ENCODE measurements at regions not wholly inside any gene's neighbourhood (a gene's known extent, or its start where the extent isn't known, plus 50 kb on each side); places are given as distances from the start of the nearest gene placed in this dataset.

GRCh38 chr22:47612311-47612910 is 850.0 kb downstream of the TBC1D22A start:
- no peak for TF ChIP-seq POLR2AphosphoS5 (IDR thresholded peaks at IDR 0.05; ENCODE audit: low read depth, low read length)
- TF ChIP-seq RAD21 (IDR thresholded peaks at IDR 0.05; ENCODE audit: low read depth) = no peak
- no peak for TF ChIP-seq CTCF (IDR thresholded peaks at IDR 0.05 in 2 of 3, conservative IDR thresholded peaks at IDR 0.05 in 1 of 3; ENCODE audit: borderline replicate concordance in 1 of 3, insufficient read depth in 1 of 3, low read depth in 2 of 3, low read length in 2 of 3)
- TF ChIP-seq ZBTB33 (IDR thresholded peaks at IDR 0.05; ENCODE audit: extremely low read depth, insufficient replicate concordance, low read length) = no peak
- TF ChIP-seq, protein P1, sequence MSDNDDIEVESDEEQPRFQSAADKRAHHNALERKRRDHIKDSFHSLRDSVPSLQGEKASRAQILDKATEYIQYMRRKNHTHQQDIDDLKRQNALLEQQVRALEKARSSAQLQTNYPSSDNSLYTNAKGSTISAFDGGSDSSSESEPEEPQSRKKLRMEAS (IDR thresholded peaks at IDR 0.05) = no peak
- TF ChIP-seq YY1 (IDR thresholded peaks at IDR 0.05; ENCODE audit: extremely low read depth, insufficient replicate concordance, low read depth, low read length) = no peak
- TF ChIP-seq POLR2A (IDR thresholded peaks at IDR 0.05; ENCODE audit: borderline replicate concordance, extremely low read depth, insufficient read depth, insufficient read length) = no peak
- no peak for TF ChIP-seq ZNF274 (IDR thresholded peaks at IDR 0.05; ENCODE audit: low read depth, low read length)
- TF ChIP-seq REST (IDR thresholded peaks at IDR 0.05; ENCODE audit: low read depth) = no peak
- TF ChIP-seq ZFX (IDR thresholded peaks at IDR 0.05) = no peak
- TF ChIP-seq JUND (IDR thresholded peaks at IDR 0.05) = no peak
